D721Med (cell line): ENCODE measurements at regions not wholly inside any gene's neighbourhood (a gene's known extent, or its start where the extent isn't known, plus 50 kb on each side); places are given as distances from the start of the nearest gene placed in this dataset.
"Not testable (repeated sequence)": the region's sequence is repeated elsewhere in the genome, so short reads cannot be mapped to it uniquely, and the experiment has no call there.

ENCODE experiments used
- DNase-seq: peaks from one replicate; pipeline ENCODE4 v3.0.0; 2011; ENCODE audit warnings: low spot score; ENCODE audit not compliant: insufficient read length
- FAIRE-seq: peaks from 2 replicates; lab custom pipeline; 2011; peaks lifted over from hg19 to GRCh38; lab: Jason Lieb, UNC
- CTCF ChIP-seq: IDR thresholded peaks from 2 replicates; pipeline ENCODE4 v1.5.1; 2012; ENCODE audit warnings: mild to moderate bottlenecking, control low read depth; ENCODE audit not compliant: insufficient read depth; ENCODE audit errors: missing control alignments

- DNase-seq (no peak), FAIRE-seq (no peak)
- TF ChIP-seq CTCF: no peak
Observed at GRCh38 chr7:29652556-29652955, 88.9 kb downstream of the PRR15 start.

- not testable (repeated sequence) for FAIRE-seq, DNase-seq
Observed at GRCh38 chr7:29654340-29654739, 90.7 kb downstream of the PRR15 start.

GRCh38 chr7:29657288-29657687 is 93.7 kb downstream of the PRR15 start:
- DNase-seq (no peak), FAIRE-seq (no peak)
- no peak for TF ChIP-seq CTCF

GRCh38 chr7:29657856-29658255 is 94.2 kb downstream of the PRR15 start:
- no peak for FAIRE-seq
- TF ChIP-seq CTCF: no peak
- DNase-seq: no peak

GRCh38 chr7:29659213-29659612 is 95.6 kb downstream of the PRR15 start:
- not testable (repeated sequence) for DNase-seq, FAIRE-seq

- not testable (repeated sequence) for FAIRE-seq, DNase-seq
Observed at GRCh38 chr7:29662899-29663298, 99.3 kb downstream of the PRR15 start.

GRCh38 chr7:29664999-29665398 is 101.4 kb downstream of the PRR15 start:
- not testable (repeated sequence) for DNase-seq, FAIRE-seq

GRCh38 chr7:29667096-29667669 is 103.5 kb downstream of the PRR15 start:
- not testable (repeated sequence) for FAIRE-seq, DNase-seq

GRCh38 chr7:29671286-29671685 is 107.7 kb downstream of the PRR15 start:
- FAIRE-seq, DNase-seq: not testable (repeated sequence)

- FAIRE-seq, DNase-seq: not testable (repeated sequence)
Observed at GRCh38 chr7:29673635-29674034, 110.0 kb downstream of the PRR15 start.

GRCh38 chr7:29674626-29675025 is 111.0 kb downstream of the PRR15 start:
- not testable (repeated sequence) for DNase-seq, FAIRE-seq

- FAIRE-seq: peak; percentile 56
- not testable (repeated sequence) for DNase-seq
Observed at GRCh38 chr7:29677254-29677653, 113.6 kb downstream of the PRR15 start.

- FAIRE-seq: not testable (repeated sequence)
Observed at GRCh38 chr7:29679963-29680362, 116.3 kb downstream of the PRR15 start.

GRCh38 chr7:29680601-29681000 is 117.0 kb downstream of the PRR15 start:
- not testable (repeated sequence) for FAIRE-seq, DNase-seq

More at GRCh38 chr7:29679963-29680362, 116.3 kb downstream of the PRR15 start:
- DNase-seq: not testable (repeated sequence)

- not testable (repeated sequence) for FAIRE-seq, DNase-seq
Observed at GRCh38 chr7:29684151-29684786, 120.6 kb downstream of the PRR15 start.
